ENCODE measurements at regions not wholly inside any gene's neighbourhood (a gene's known extent, or its start where the extent isn't known, plus 50 kb on each side); places are given as distances from the start of the nearest gene placed in this dataset.

- no peak overlapping the region for H3K9ac ChIP-seq (ENCODE audit: low read depth in 1 of 2, low read length in 2 of 2)
- TF ChIP-seq RXRA (IDR thresholded peaks at IDR 0.05) (no peak), CTCF (IDR thresholded peaks at IDR 0.05; ENCODE audit: low read depth, low read length, missing input control) (no peak), NR2F2 (IDR thresholded peaks at IDR 0.05) (no peak), FOXA2 (IDR thresholded peaks at IDR 0.05) (no peak)
- 77% methylated on average over 5 of the region's 5 CpGs for WGBS
- DNase-seq (ENCODE audit: low spot score) = no peak
- no peaks in the 10 kb centered on the region for H3K9me3 ChIP-seq (ENCODE audit: control insufficient read depth in 4 of 4, low read length in 3 of 4)
- no peak overlapping the region for H3K27ac ChIP-seq (ENCODE audit: low read depth in 1 of 2, low read length in 2 of 2)
- no peaks in the 10 kb centered on the region for H3K36me3 ChIP-seq (ENCODE audit: control insufficient read depth in 4 of 4, insufficient read depth in 3 of 4, low read depth in 1 of 4, low read length in 3 of 4)
- H3K4me1 ChIP-seq (ENCODE audit: control insufficient read depth in 4 of 4, insufficient read depth in 4 of 4, low read length in 3 of 4) = no peaks in the 10 kb centered on the region
- H3K27me3 ChIP-seq (ENCODE audit: control insufficient read depth in 4 of 4, insufficient read depth in 4 of 4, low read length in 3 of 4) = no peaks in the 10 kb centered on the region
- no peak overlapping the region for H3K4me3 ChIP-seq (ENCODE audit: low read depth in 1 of 3, low read length in 3 of 3)
These were observed 92.8 kb upstream of the PARD3 start for GRCh38 chr10:34907743-34908430.

- H3K36me3 ChIP-seq (ENCODE audit: control insufficient read depth in 4 of 4, insufficient read depth in 3 of 4, low read depth in 1 of 4, low read length in 3 of 4) = no peaks in the 10 kb centered on the region
- no peaks in the 10 kb centered on the region for H3K9me3 ChIP-seq (ENCODE audit: control insufficient read depth in 4 of 4, low read length in 3 of 4)
- no peak overlapping the region for H3K4me3 ChIP-seq (ENCODE audit: low read depth in 1 of 3, low read length in 3 of 3)
- no peak overlapping the region for H3K27ac ChIP-seq (ENCODE audit: low read depth in 1 of 2, low read length in 2 of 2)
- H3K27me3 ChIP-seq (ENCODE audit: control insufficient read depth in 4 of 4, insufficient read depth in 4 of 4, low read length in 3 of 4) = no peaks in the 10 kb centered on the region
- 84% methylated on average over 29 of the region's 29 CpGs for WGBS
- no peak overlapping the region for H3K9ac ChIP-seq (ENCODE audit: low read depth in 1 of 2, low read length in 2 of 2)
- TF ChIP-seq SP1 (IDR thresholded peaks at IDR 0.05) (no peak), FOXA2 (IDR thresholded peaks at IDR 0.05) (no peak), HNF4G (IDR thresholded peaks at IDR 0.05) (no peak), FOXA1 (IDR thresholded peaks at IDR 0.05) (no peak), YY1 (IDR thresholded peaks at IDR 0.05) (no peak), CTCF (IDR thresholded peaks at IDR 0.05; ENCODE audit: low read depth, low read length, missing input control) (no peak), REST (IDR thresholded peaks at IDR 0.05) (no peak), NR2F2 (IDR thresholded peaks at IDR 0.05) (no peak), RXRA (IDR thresholded peaks at IDR 0.05) (no peak), MAX (IDR thresholded peaks at IDR 0.05) (no peak), EGR1 (IDR thresholded peaks at IDR 0.05; ENCODE audit: low read depth in 2 of 2) (no peak), HNF4A (conservative IDR thresholded peaks at IDR 0.05) (no peak), TAF1 (conservative IDR thresholded peaks at IDR 0.05) (no peak), JUND (IDR thresholded peaks at IDR 0.05) (no peak), ZBTB33 (IDR thresholded peaks at IDR 0.05) (no peak), GABPA (IDR thresholded peaks at IDR 0.05 in 1 of 2, conservative IDR thresholded peaks at IDR 0.05 in 1 of 2) (no peak), ATF3 (IDR thresholded peaks at IDR 0.05) (no peak), RAD21 (IDR thresholded peaks at IDR 0.05) (no peak)
- DNase-seq (ENCODE audit: low spot score) = no peak
- H3K4me1 ChIP-seq (ENCODE audit: control insufficient read depth in 4 of 4, insufficient read depth in 4 of 4, low read length in 3 of 4) = no peaks in the 10 kb centered on the region
These were observed 91.2 kb upstream of the PARD3 start for GRCh38 chr10:34906067-34906965.
